Smooth muscle cell (in vitro differentiated cells): ENCODE measurements at regions not wholly inside any gene's neighbourhood (a gene's known extent, or its start where the extent isn't known, plus 50 kb on each side); places are given as distances from the start of the nearest gene placed in this dataset.
A peak's percentile ranks its signal among the peaks of the same experiment; 100 is the strongest.
"Not testable (repeated sequence)": the region's sequence is repeated elsewhere in the genome, so short reads cannot be mapped to it uniquely, and the experiment has no call there.

Source experiments
- DNase-seq: peaks from one replicate; lab custom pipeline; 2025; ENCODE audit not compliant: unreplicated experiment; lab: John Stamatoyannopoulos, UW
- H2AFZ ChIP-seq: fragments of 200-600 bp; sonication (generic); 2 replicates; pipeline ENCODE4 v1.6.0; 2016; ENCODE audit warnings: antibody characterized with exemption, low read depth, mild to moderate bottlenecking
- H3F3A ChIP-seq: fragments of 200-600 bp; sonication (generic); 2 replicates; pipeline ENCODE4 v1.6.0; 2017; ENCODE audit warnings: antibody characterized with exemption, low read depth
- H3K27ac ChIP-seq: fragments of 200-600 bp; sonication (generic); 2 replicates; pipeline ENCODE4 v1.5.1; 2016; ENCODE audit warnings: low read depth, mild to moderate bottlenecking
- H3K27me3 ChIP-seq: fragments of 200-600 bp; sonication (generic); 2 replicates; pipeline ENCODE4 v1.6.1; 2016; ENCODE audit warnings: low read depth, mild to moderate bottlenecking
- H3K36me3 ChIP-seq: fragments of 200-600 bp; sonication (generic); 2 replicates; pipeline ENCODE4 v1.5.1; 2016; ENCODE audit warnings: low read depth
- H3K4me1 ChIP-seq: fragments of 200-600 bp; sonication (generic); 2 replicates; pipeline ENCODE4 v1.5.1; 2016; ENCODE audit warnings: low read depth
- H3K4me2 ChIP-seq: fragments of 200-600 bp; sonication (generic); 2 replicates; pipeline ENCODE4 v1.6.0; 2016; ENCODE audit warnings: mild to moderate bottlenecking
- H3K4me3 ChIP-seq: fragments of 200-600 bp; sonication (generic); 2 replicates; pipeline ENCODE4 v1.5.1; 2016; ENCODE audit warnings: mild to moderate bottlenecking
- H3K79me2 ChIP-seq: fragments of 200-600 bp; sonication (generic); 2 replicates; pipeline ENCODE4 v1.6.0; 2016; ENCODE audit warnings: low read depth, mild to moderate bottlenecking
- H3K9ac ChIP-seq: fragments of 200-600 bp; sonication (generic); 2 replicates; pipeline ENCODE4 v1.6.0; 2016; ENCODE audit warnings: low read depth
- H3K9me3 ChIP-seq: fragments of 200-600 bp; sonication (generic); replicated peaks from 2 replicates; pipeline ENCODE4 v1.5.1; 2016; ENCODE audit warnings: low read depth
- H4K20me1 ChIP-seq: fragments of 200-600 bp; sonication (generic); 2 replicates; pipeline ENCODE4 v1.6.0; 2016; ENCODE audit warnings: low read depth
- CTCF ChIP-seq: fragments of 200-600 bp; sonication (generic); IDR thresholded peaks from 2 replicates; pipeline ENCODE4 v1.5.1; 2017; ENCODE audit warnings: borderline replicate concordance, mild to moderate bottlenecking, antibody characterized with exemption; ENCODE audit not compliant: insufficient read depth, poor library complexity, severe bottlenecking
- WGBS: methylation state at CpG from one replicate; pipeline ENCODE4 v1.1.7; 2016; ENCODE audit warnings: low lambda C conversion rate; 5-methylcytosine and 5-hydroxymethylcytosine counted together

GRCh38 chr2:181737302-181737701 is 57.0 kb upstream of the NEUROD1 start:
- DNase-seq, H3K9me3 ChIP-seq, H3K4me1 ChIP-seq, H4K20me1 ChIP-seq, H3K9ac ChIP-seq, H3K36me3 ChIP-seq, H3K27me3 ChIP-seq, H3K4me3 ChIP-seq, H3K4me2 ChIP-seq, H3K27ac ChIP-seq, H3F3A ChIP-seq, H3K79me2 ChIP-seq, H2AFZ ChIP-seq: not testable (repeated sequence)
- WGBS, result 83% methylated on average over 5 of the region's 5 CpGs

GRCh38 chr2:181738074-181738473 is 57.8 kb upstream of the NEUROD1 start:
- no peaks in the 10 kb centered on the region for H3F3A ChIP-seq
- H2AFZ ChIP-seq, result no peak overlapping the region
- TF ChIP-seq CTCF, result peak; percentile 8
- H3K27ac ChIP-seq, result no peak overlapping the region
- H3K36me3 ChIP-seq, result no peaks in the 10 kb centered on the region
- H3K27me3 ChIP-seq, result no peaks in the 10 kb centered on the region
- H3K79me2 ChIP-seq, result no peaks in the 10 kb centered on the region
- WGBS, result 38% methylated on average over 2 of the region's 2 CpGs
- H3K4me1 ChIP-seq, result no peaks in the 10 kb centered on the region
- no peak overlapping the region for H3K4me2 ChIP-seq
- DNase-seq, result no peak
- H3K4me3 ChIP-seq, result no peak overlapping the region
- no peak overlapping the region for H3K9ac ChIP-seq
- no peaks in the 10 kb centered on the region for H3K9me3 ChIP-seq
- no peaks in the 10 kb centered on the region for H4K20me1 ChIP-seq

- no peak for DNase-seq
- no peaks in the 10 kb centered on the region for H3K9me3 ChIP-seq
- no peak overlapping the region for H3K27ac ChIP-seq
- no peak for TF ChIP-seq CTCF
- H3K4me1 ChIP-seq, result no peaks in the 10 kb centered on the region
- H3F3A ChIP-seq, result no peaks in the 10 kb centered on the region
- no peak overlapping the region for H2AFZ ChIP-seq
- H3K27me3 ChIP-seq, result no peaks in the 10 kb centered on the region
- no peaks in the 10 kb centered on the region for H4K20me1 ChIP-seq
- H3K4me2 ChIP-seq, result no peak overlapping the region
- WGBS, result 84% methylated on average over 4 of the region's 4 CpGs
- H3K9ac ChIP-seq, result no peak overlapping the region
- H3K4me3 ChIP-seq, result no peak overlapping the region
- H3K79me2 ChIP-seq, result no peaks in the 10 kb centered on the region
- no peaks in the 10 kb centered on the region for H3K36me3 ChIP-seq
Measured at GRCh38 chr2:181738563-181738962, 58.2 kb upstream of the NEUROD1 start.

GRCh38 chr2:181741756-181742155 is 61.4 kb upstream of the NEUROD1 start:
- H3K4me2 ChIP-seq, result no peak overlapping the region
- no peak overlapping the region for H3K4me3 ChIP-seq
- no peaks in the 10 kb centered on the region for H3K4me1 ChIP-seq
- H4K20me1 ChIP-seq, result no peaks in the 10 kb centered on the region
- H3F3A ChIP-seq, result no peaks in the 10 kb centered on the region
- DNase-seq, result no peak
- H3K9me3 ChIP-seq, result no peaks in the 10 kb centered on the region
- H2AFZ ChIP-seq, result peak overlapping the region; percentile 29
- 29% methylated on average over 1 of the region's 1 CpG for WGBS
- H3K27me3 ChIP-seq, result no peaks in the 10 kb centered on the region
- no peaks in the 10 kb centered on the region for H3K36me3 ChIP-seq
- H3K9ac ChIP-seq, result no peak overlapping the region
- no peaks in the 10 kb centered on the region for H3K79me2 ChIP-seq
- H3K27ac ChIP-seq, result peak overlapping the region; percentile 28
- TF ChIP-seq CTCF, result no peak
